Activated CD8-positive, alpha-beta T cell treated with anti-CD3 and anti-CD28 coated beads for 36 hours (primary cell): ENCODE measurements at regions not wholly inside any gene's neighbourhood (a gene's known extent, or its start where the extent isn't known, plus 50 kb on each side); places are given as distances from the start of the nearest gene placed in this dataset.

Experiments
- ATAC-seq: fragments of 200-7000 bp; cut with Tn5 transposase; one replicate; pipeline ENCODE4 v1.10.0; 2021; ENCODE audit warnings: mild to moderate bottlenecking, moderate library complexity
- CTCF ChIA-PET: fragments of 350-600 bp; sonication (Branson Sonifier 250); formaldehyde crosslinking; loops from one replicate; lab custom pipeline; 2021; ENCODE audit warnings: antibody characterized with exemption; lab: Charles Lee
- POLR2A ChIA-PET: fragments of 350-600 bp; sonication (Branson Sonifier 250); formaldehyde crosslinking; loops from one replicate; lab custom pipeline; 2021; ENCODE audit warnings: antibody characterized with exemption; lab: Charles Lee
- DNase-seq: peaks from one replicate; pipeline ENCODE4 v3.0.0-alpha.2; 2020
- H3K27ac Mint-ChIP-seq: one replicate; pipeline ENCODE4 v1.8.0; 2021; ENCODE audit warnings: mild to moderate bottlenecking, mixed read lengths
- H3K27me3 Mint-ChIP-seq: one replicate; pipeline ENCODE4 v1.8.0; 2021; ENCODE audit warnings: mixed read lengths
- H3K36me3 Mint-ChIP-seq: one replicate; pipeline ENCODE4 v1.8.0; 2021; ENCODE audit warnings: low read depth, mixed read lengths
- H3K4me1 Mint-ChIP-seq: one replicate; pipeline ENCODE4 v1.8.0; 2021; ENCODE audit warnings: low read depth, mixed read lengths
- H3K4me3 Mint-ChIP-seq: one replicate; pipeline ENCODE4 v1.8.0; 2021; ENCODE audit warnings: mild to moderate bottlenecking, moderate library complexity, mixed read lengths
- H3K9me3 Mint-ChIP-seq: one replicate; pipeline ENCODE4 v1.8.0; 2021; ENCODE audit warnings: mixed read lengths
- intact Hi-C: fragments of 100-400 bp; cut with micrococcal nuclease; formaldehyde crosslinking; loops from one replicate; pipeline ENCODE4 v1.10.0; 2022
- TF ChIP-seq, protein P1 (sequence below): fragments of 200-600 bp; IDR thresholded peaks from one replicate; pipeline ENCODE4 v1.8.0; 2022; ENCODE audit warnings: antibody characterized with exemption, mild to moderate bottlenecking

DNA sequence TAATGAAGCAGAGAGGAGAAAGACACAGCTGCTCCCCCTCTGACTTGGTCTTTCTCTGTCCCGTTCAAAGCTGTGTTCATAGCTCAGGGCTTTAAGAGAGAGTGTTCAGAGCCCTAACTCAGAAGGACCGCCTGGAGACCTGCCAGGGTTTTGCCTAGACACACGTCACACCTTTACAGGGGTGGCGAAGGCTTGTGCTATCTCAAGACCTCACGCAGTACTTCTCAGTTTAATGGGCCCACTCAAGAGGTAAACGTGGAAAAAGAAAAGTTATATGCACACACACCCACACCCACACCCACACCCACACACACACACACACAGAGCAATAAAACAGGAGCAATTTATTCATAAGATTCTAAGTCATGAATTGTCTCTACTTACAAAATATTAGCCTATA lies 374.3 kb downstream of the C12orf75 start:
- H3K9me3 Mint-ChIP-seq = no peaks in the 10 kb centered on the region
- CTCF ChIA-PET = interaction anchor here (0.7 to 2.1 kb wide), 6 partner anchors 9 to 445 kb away, joined by 3 to 11 read pairs (median 3); no protein-coding TSS in a partner anchor
- TF ChIP-seq, protein P1, sequence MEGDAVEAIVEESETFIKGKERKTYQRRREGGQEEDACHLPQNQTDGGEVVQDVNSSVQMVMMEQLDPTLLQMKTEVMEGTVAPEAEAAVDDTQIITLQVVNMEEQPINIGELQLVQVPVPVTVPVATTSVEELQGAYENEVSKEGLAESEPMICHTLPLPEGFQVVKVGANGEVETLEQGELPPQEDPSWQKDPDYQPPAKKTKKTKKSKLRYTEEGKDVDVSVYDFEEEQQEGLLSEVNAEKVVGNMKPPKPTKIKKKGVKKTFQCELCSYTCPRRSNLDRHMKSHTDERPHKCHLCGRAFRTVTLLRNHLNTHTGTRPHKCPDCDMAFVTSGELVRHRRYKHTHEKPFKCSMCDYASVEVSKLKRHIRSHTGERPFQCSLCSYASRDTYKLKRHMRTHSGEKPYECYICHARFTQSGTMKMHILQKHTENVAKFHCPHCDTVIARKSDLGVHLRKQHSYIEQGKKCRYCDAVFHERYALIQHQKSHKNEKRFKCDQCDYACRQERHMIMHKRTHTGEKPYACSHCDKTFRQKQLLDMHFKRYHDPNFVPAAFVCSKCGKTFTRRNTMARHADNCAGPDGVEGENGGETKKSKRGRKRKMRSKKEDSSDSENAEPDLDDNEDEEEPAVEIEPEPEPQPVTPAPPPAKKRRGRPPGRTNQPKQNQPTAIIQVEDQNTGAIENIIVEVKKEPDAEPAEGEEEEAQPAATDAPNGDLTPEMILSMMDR = no peak
- H3K4me3 Mint-ChIP-seq = no peak overlapping the region
- POLR2A ChIA-PET = no interaction called here
- no peaks in the 10 kb centered on the region for H3K27me3 Mint-ChIP-seq
- intact Hi-C loops = no loop called here
- DNase-seq (no peak), ATAC-seq (no peak)
- no peak overlapping the region for H3K27ac Mint-ChIP-seq
- H3K36me3 Mint-ChIP-seq = no peaks in the 10 kb centered on the region
- H3K4me1 Mint-ChIP-seq = no peaks in the 10 kb centered on the region

GRCh38 chr12:105705235-105705634 lies 374.7 kb downstream of the C12orf75 start:
- TF ChIP-seq, protein P1 = no peak
- H3K36me3 Mint-ChIP-seq = no peaks in the 10 kb centered on the region
- no peaks in the 10 kb centered on the region for H3K9me3 Mint-ChIP-seq
- POLR2A ChIA-PET = no interaction called here
- intact Hi-C loops = no loop called here
- ATAC-seq (no peak), DNase-seq (no peak)
- H3K27me3 Mint-ChIP-seq = no peaks in the 10 kb centered on the region
- CTCF ChIA-PET = interaction anchor here (0.6 to 2.1 kb wide), 6 partner anchors 9 to 445 kb away, joined by 3 to 11 read pairs (median 3); no protein-coding TSS in a partner anchor
- no peaks in the 10 kb centered on the region for H3K4me1 Mint-ChIP-seq
- H3K4me3 Mint-ChIP-seq = no peak overlapping the region
- H3K27ac Mint-ChIP-seq = no peak overlapping the region

- Mint-ChIP-seq H3K27me3 (no peaks in the 10 kb centered on the region), H3K27ac (no peak overlapping the region), H3K9me3 (no peaks in the 10 kb centered on the region), H3K36me3 (no peaks in the 10 kb centered on the region), H3K4me1 (no peaks in the 10 kb centered on the region), H3K4me3 (no peak overlapping the region)
- POLR2A ChIA-PET = no interaction called here
- intact Hi-C loops = no loop called here
- no peak for ATAC-seq
- DNase-seq = peak; percentile 36
- CTCF ChIA-PET = interaction anchor here (0.6 to 2.1 kb wide), 4 partner anchors 24 to 431 kb away, joined by 3 to 11 read pairs (median 3); no protein-coding TSS in a partner anchor
- TF ChIP-seq, protein P1 = peak; percentile 71
Observed at GRCh38 chr12:105705765-105706164, 375.3 kb downstream of the C12orf75 start.

DNA sequence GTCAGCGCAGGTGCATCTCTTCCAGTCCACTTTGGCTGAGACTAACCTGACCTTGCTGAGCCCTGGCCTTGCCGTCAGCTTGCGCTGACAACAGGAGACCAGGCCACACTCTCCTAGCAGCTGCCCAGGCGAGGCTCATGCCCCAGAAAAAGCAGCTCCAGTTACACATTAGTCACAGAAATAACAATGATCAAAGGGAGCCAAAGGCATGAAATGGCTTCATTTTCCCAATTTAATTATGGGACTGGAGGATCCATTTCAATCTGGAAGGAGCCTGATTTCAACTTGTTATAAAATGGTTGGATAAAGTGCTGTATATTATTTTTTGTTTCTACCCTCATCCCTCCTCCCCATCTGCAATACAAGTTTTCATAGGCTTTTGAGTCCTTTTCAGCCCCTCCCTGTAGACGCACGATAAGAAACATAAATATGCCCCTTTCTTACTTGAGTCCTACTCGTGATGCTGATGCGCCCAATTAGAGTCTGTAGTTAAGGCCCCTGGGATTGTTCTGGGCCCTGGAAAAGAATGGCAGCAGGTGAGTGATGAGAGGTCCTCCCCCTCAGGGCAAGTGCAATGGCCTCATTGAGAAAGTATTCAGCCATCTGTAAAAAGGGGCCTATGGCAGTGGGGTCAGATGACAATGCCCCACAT lies 376.0 kb downstream of the C12orf75 start:
- H3K9me3 Mint-ChIP-seq = no peaks in the 10 kb centered on the region
- DNase-seq (no peak), ATAC-seq (no peak)
- ChIA-PET CTCF (interaction anchor here (1.2 to 2.1 kb wide), 2 partner anchors 115 to 430 kb away, joined by 3 to 11 read pairs; no protein-coding TSS in a partner anchor), POLR2A (no interaction called here)
- no peak overlapping the region for H3K27ac Mint-ChIP-seq
- intact Hi-C loops = no loop called here
- no peaks in the 10 kb centered on the region for H3K36me3 Mint-ChIP-seq
- no peak overlapping the region for H3K4me3 Mint-ChIP-seq
- H3K27me3 Mint-ChIP-seq = no peaks in the 10 kb centered on the region
- TF ChIP-seq, protein P1 = no peak
- no peaks in the 10 kb centered on the region for H3K4me1 Mint-ChIP-seq

DNA sequence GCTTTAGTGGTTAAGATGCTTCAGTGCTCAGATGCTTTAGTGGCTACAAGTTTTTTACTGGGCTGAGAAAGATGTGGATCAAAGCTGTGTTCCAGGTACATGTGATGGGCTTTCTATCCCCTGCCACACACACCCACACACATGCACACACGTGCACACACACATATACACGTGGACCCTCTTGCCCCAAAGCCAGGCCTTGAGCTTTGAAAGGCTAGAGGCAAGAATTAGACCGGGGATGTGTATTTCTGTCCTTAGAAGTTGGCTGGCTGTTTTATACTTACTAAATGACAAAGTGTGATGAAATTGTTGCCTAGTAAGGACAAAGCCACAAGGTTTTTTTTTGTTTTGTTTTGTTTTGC lies 376.5 kb downstream of the C12orf75 start:
- DNase-seq (no peak), ATAC-seq (no peak)
- POLR2A ChIA-PET = no interaction called here
- no peak overlapping the region for H3K4me3 Mint-ChIP-seq
- TF ChIP-seq, protein P1 = no peak
- intact Hi-C loops = no loop called here
- no peak overlapping the region for H3K27ac Mint-ChIP-seq
- H3K9me3 Mint-ChIP-seq = no peaks in the 10 kb centered on the region
- no peaks in the 10 kb centered on the region for H3K36me3 Mint-ChIP-seq
- H3K27me3 Mint-ChIP-seq = no peaks in the 10 kb centered on the region
- no peaks in the 10 kb centered on the region for H3K4me1 Mint-ChIP-seq
- CTCF ChIA-PET = interaction anchor here (2.1 kb wide), 1 partner anchor 430 kb away, joined by 11 read pairs; no protein-coding TSS in a partner anchor
